B cell (primary cell): ENCODE measurements at regions not wholly inside any gene's neighbourhood (a gene's known extent, or its start where the extent isn't known, plus 50 kb on each side); places are given as distances from the start of the nearest gene placed in this dataset.

Experiments
- ATAC-seq: fragments of 200-7000 bp; cut with Tn5 transposase; one replicate; pipeline ENCODE4 v1.10.0; 2021; ENCODE audit warnings: low read depth, mild to moderate bottlenecking, moderate number of reproducible peaks, moderate library complexity
- CTCF ChIA-PET: fragments of 350-600 bp; sonication (Branson Sonifier 250); formaldehyde crosslinking; loops from one replicate; lab custom pipeline; 2021; ENCODE audit warnings: antibody characterized with exemption, inconsistent platforms; lab: Charles Lee
- POLR2A ChIA-PET: fragments of 350-600 bp; sonication (Branson Sonifier 250); formaldehyde crosslinking; loops from one replicate; lab custom pipeline; 2021; ENCODE audit warnings: antibody characterized with exemption; lab: Charles Lee
- DNase-seq: peaks from one replicate; pipeline ENCODE4 v3.0.0; 2013
- H2AFZ ChIP-seq: 2 replicates; pipeline ENCODE4 v1.6.1; 2012; ENCODE audit warnings: mild to moderate bottlenecking, low read depth, low read length; ENCODE audit not compliant: insufficient read depth, poor library complexity, severe bottlenecking
- H3K27ac ChIP-seq, 2 donors: 1 replicate in 1 of 2; 2 replicates in 1 of 2; pipeline ENCODE4 v1.5.1; 2012 to 2013; ENCODE audit warnings: low read length in 2 of 2, mild to moderate bottlenecking in 2 of 2, moderate library complexity in 1 of 2
- H3K27me3 ChIP-seq, 4 experiments: fragments of 200-600 bp in 1 of 4; sonication (generic) in 1 of 4; replicated peaks in 1 of 4; 1 replicate in 2 of 4; 2 replicates in 2 of 4; pipeline versions ENCODE4 v1.6.1 to v1.7.0; 2013 to 2016; ENCODE audit warnings: low read length in 3 of 4, mild to moderate bottlenecking in 2 of 4, mixed read lengths in 1 of 4, moderate library complexity in 1 of 4; ENCODE audit not compliant: insufficient read depth in 4 of 4, control insufficient read depth in 3 of 4; ENCODE audit errors: control extremely low read depth in 1 of 4
- H3K36me3 ChIP-seq, 2 experiments: replicated peaks in 1 of 2; 1 replicate in 1 of 2; 2 replicates in 1 of 2; pipeline versions ENCODE4 v1.6.1 to v1.7.1; 2013; ENCODE audit warnings: low read length in 1 of 2; ENCODE audit not compliant: insufficient read depth in 2 of 2, control insufficient read depth in 1 of 2; ENCODE audit errors: control extremely low read depth in 1 of 2, extremely low read depth in 1 of 2
- H3K4me1 ChIP-seq, 2 donors: fragments of 200-600 bp in 1 of 2; sonication (generic) in 1 of 2; 1 replicate in 1 of 2; 2 replicates in 1 of 2; pipeline versions ENCODE4 v1.5.1 to v1.6.1; 2013 to 2017; ENCODE audit warnings: low read length in 2 of 2; ENCODE audit not compliant: control insufficient read depth in 2 of 2, insufficient read depth in 2 of 2
- H3K4me2 ChIP-seq: replicated peaks from 2 replicates; pipeline ENCODE3; 2012; ENCODE audit warnings: mild to moderate bottlenecking, low read depth, low read length; ENCODE audit not compliant: poor library complexity, severe bottlenecking
- H3K4me3 ChIP-seq, 5 experiments: fragments of 200-600 bp in 1 of 5; sonication (generic) in 1 of 5; 1 replicate in 3 of 5; 2 replicates in 2 of 5; pipeline versions ENCODE4 v1.5.1 to v1.7.0; 2011 to 2016; ENCODE audit warnings: low read length in 4 of 5, mild to moderate bottlenecking in 4 of 5, low read depth in 2 of 5, control low read depth in 1 of 5, moderate library complexity in 1 of 5; ENCODE audit not compliant: insufficient read depth in 1 of 5; ENCODE audit errors: control extremely low read depth in 1 of 5, extremely low read depth in 1 of 5
- H3K79me2 ChIP-seq: fragments of 200-600 bp; sonication (generic); one replicate; pipeline ENCODE4 v1.6.0; 2016; ENCODE audit warnings: low read length; ENCODE audit not compliant: control insufficient read depth, insufficient read depth
- H3K9ac ChIP-seq: fragments of 200-600 bp; sonication (generic); 2 replicates; pipeline ENCODE4 v1.6.1; 2017; ENCODE audit warnings: mild to moderate bottlenecking, low read length, moderate library complexity
- H3K9me3 ChIP-seq, 3 donors: one replicate each; pipeline versions ENCODE4 v1.6.1 to v1.7.1; 2013; ENCODE audit warnings: low read length in 2 of 3; ENCODE audit not compliant: control insufficient read depth in 2 of 3, insufficient read depth in 1 of 3; ENCODE audit errors: control extremely low read depth in 1 of 3
- H4K20me1 ChIP-seq: 2 replicates; pipeline ENCODE4 v1.6.0; 2012; ENCODE audit warnings: mild to moderate bottlenecking, low read length; ENCODE audit not compliant: insufficient read depth, control insufficient read depth, poor library complexity, severe bottlenecking
- H3K27ac Mint-ChIP-seq: one replicate; pipeline ENCODE4 v1.8.0; 2021; ENCODE audit warnings: mixed read lengths
- H3K27me3 Mint-ChIP-seq: one replicate; pipeline ENCODE4 v1.8.0; 2021; ENCODE audit warnings: mixed read lengths
- H3K4me1 Mint-ChIP-seq: one replicate; pipeline ENCODE4 v1.8.0; 2021; ENCODE audit warnings: mixed read lengths
- H3K4me3 Mint-ChIP-seq: one replicate; pipeline ENCODE4 v1.8.0; 2021; ENCODE audit warnings: mixed read lengths
- H3K9me3 Mint-ChIP-seq: one replicate; pipeline ENCODE4 v1.8.0; 2022; ENCODE audit warnings: mixed read lengths; ENCODE audit not compliant: insufficient read depth
- CTCF ChIP-seq: fragments of 200-600 bp; IDR thresholded peaks from one replicate; pipeline ENCODE4 v1.8.0; 2022; ENCODE audit warnings: antibody characterized with exemption, mild to moderate bottlenecking
- EZH2 ChIP-seq: IDR thresholded peaks from 2 replicates; pipeline ENCODE4 v1.6.1; 2012; ENCODE audit warnings: borderline replicate concordance, low read depth, mild to moderate bottlenecking, moderate library complexity, low read length; ENCODE audit not compliant: insufficient read depth, poor library complexity, severe bottlenecking
- WGBS: methylation state at CpG from one replicate; pipeline ENCODE4 v1.1.5; 2013; ENCODE audit warnings: missing lambda C conversion rate; ENCODE audit not compliant: insufficient coverage; 5-methylcytosine and 5-hydroxymethylcytosine counted together
- intact Hi-C: fragments of 100-400 bp; cut with micrococcal nuclease; formaldehyde crosslinking; loops from one replicate; pipeline ENCODE4 v1.10.0; 2022

GRCh38 chr11:88041679-88042078, 133.6 kb downstream of the RAB38 start:
- DNase-seq (no peak), ATAC-seq (no peak)
- no peaks in the 10 kb centered on the region for H3K36me3 ChIP-seq
- no peak overlapping the region for H3K27ac ChIP-seq
- H4K20me1 ChIP-seq = no peaks in the 10 kb centered on the region
- Mint-ChIP-seq H3K4me3 (no peak overlapping the region), H3K27me3 (peaks cover 2% of the 10 kb centered on the region), H3K9me3 (no peaks in the 10 kb centered on the region), H3K27ac (no peak overlapping the region), H3K4me1 (no peaks in the 10 kb centered on the region)
- H3K9ac ChIP-seq = no peak overlapping the region
- H3K9me3 ChIP-seq = no peaks in the 10 kb centered on the region
- ChIA-PET POLR2A (no interaction called here), CTCF (no interaction called here)
- no CpG with 5 or more reads among the region's 2 CpGs for WGBS
- no peak overlapping the region for H3K4me2 ChIP-seq
- no peaks in the 10 kb centered on the region for H3K27me3 ChIP-seq
- H2AFZ ChIP-seq = no peak overlapping the region
- TF ChIP-seq EZH2 (no peak), CTCF (no peak)
- H3K79me2 ChIP-seq = no peaks in the 10 kb centered on the region
- H3K4me3 ChIP-seq = no peak overlapping the region
- intact Hi-C loops = no loop called here
- H3K4me1 ChIP-seq = no peaks in the 10 kb centered on the region

GRCh38 chr11:88040148-88040496, 135.1 kb downstream of the RAB38 start:
- Mint-ChIP-seq H3K4me3 (no peak overlapping the region), H3K27me3 (peaks cover 2% of the 10 kb centered on the region), H3K9me3 (no peaks in the 10 kb centered on the region), H3K27ac (no peak overlapping the region), H3K4me1 (no peaks in the 10 kb centered on the region)
- DNase-seq (no peak), ATAC-seq (no peak)
- Histone ChIP-seq H2AFZ (no peak overlapping the region), H3K9me3 (no peaks in the 10 kb centered on the region), H3K79me2 (no peaks in the 10 kb centered on the region), H3K9ac (no peak overlapping the region), H3K27ac (no peak overlapping the region), H3K4me3 (no peak overlapping the region), H3K27me3 (no peaks in the 10 kb centered on the region), H3K36me3 (no peaks in the 10 kb centered on the region), H3K4me1 (no peaks in the 10 kb centered on the region), H3K4me2 (no peak overlapping the region), H4K20me1 (no peaks in the 10 kb centered on the region)
- intact Hi-C loops = no loop called here
- CTCF ChIA-PET = no interaction called here
- WGBS = 100% methylated on average over 1 of the region's 1 CpG
- TF ChIP-seq CTCF (no peak), EZH2 (no peak)
- POLR2A ChIA-PET = no interaction called here
